ENCODE measurements at regions not wholly inside any gene's neighbourhood (a gene's known extent, or its start where the extent isn't known, plus 50 kb on each side); places are given as distances from the start of the nearest gene placed in this dataset.
"Not testable (repeated sequence)": the region's sequence is repeated elsewhere in the genome, so short reads cannot be mapped to it uniquely, and the experiment has no call there.

DNA sequence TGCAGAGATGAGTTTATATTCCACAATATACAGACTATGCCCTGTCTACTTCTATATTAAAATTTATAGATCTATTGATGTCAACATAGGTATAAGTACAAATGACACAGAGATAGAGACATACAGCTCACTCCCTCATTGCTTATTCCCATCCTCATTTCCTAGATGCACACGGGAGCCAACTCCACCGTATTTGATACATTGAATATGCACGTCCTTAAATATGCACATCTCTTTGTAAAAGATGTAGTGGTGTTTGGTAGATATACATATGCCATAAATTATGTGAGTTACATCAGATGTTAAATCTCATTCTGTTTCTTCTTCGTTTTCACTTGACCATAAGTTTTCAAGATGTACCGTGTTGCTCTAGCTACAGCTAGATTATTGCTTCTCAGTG is 179.2 kb upstream of the RAB6C start:
- Histone ChIP-seq H3K4me2 (no peak overlapping the region), H3K36me3 (no peaks in the 10 kb centered on the region), H3K4me3 (no peak overlapping the region), H3K9ac (no peak overlapping the region), H3K9me3 (no peaks in the 10 kb centered on the region), H3K27me3 (no peaks in the 10 kb centered on the region), H4K20me1 (no peaks in the 10 kb centered on the region), H3K27ac (no peak overlapping the region), H3K4me1 (peaks cover 16% of the 10 kb centered on the region)
- TF ChIP-seq Cebpa-rat (IDR thresholded peaks at IDR 0.05): no peak

DNA sequence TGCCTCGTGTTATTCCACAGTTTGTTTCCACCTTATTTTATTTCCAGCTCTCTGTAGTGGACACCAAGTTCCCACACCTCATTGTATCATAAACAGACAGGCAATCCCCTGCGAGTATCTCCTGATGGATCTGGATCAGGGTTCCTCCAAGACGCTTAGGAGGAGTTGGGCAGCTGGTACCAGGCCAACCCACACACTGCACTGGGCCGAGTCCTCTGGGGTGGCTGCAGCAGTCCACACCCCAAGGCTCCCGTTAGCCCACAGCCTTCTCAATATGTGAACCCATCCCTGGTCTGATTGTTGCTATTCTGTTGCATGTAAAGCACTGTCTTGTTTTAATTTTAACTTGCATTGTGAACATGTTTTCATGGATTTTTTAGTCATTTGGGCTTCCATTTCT is 178.8 kb upstream of the RAB6C start:
- no peak for TF ChIP-seq Cebpa-rat (IDR thresholded peaks at IDR 0.05)
- Histone ChIP-seq H3K27me3 (no peaks in the 10 kb centered on the region), H3K4me2 (no peak overlapping the region), H3K4me1 (peaks cover 16% of the 10 kb centered on the region), H3K9me3 (no peaks in the 10 kb centered on the region), H3K27ac (no peak overlapping the region), H4K20me1 (no peaks in the 10 kb centered on the region), H3K4me3 (no peak overlapping the region), H3K9ac (no peak overlapping the region), H3K36me3 (no peaks in the 10 kb centered on the region)

DNA sequence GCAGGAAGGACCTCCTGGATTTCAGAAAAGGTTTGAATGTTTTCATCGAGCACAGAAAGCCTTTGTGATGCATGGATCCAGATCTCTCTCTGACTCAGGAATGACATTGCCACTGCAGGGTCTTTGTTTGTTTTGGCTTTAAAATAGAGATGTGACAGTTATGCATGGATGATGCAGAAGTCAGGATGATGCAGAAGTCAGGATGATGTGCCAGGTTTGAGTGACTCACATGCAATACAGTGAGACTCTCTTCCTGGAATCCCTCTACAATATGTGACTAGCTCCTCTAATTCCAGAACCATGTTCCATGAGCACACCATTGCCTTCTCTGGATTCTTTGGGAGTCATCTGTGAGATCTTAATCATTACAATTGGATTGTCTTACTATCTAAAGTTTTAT is 177.9 kb upstream of the RAB6C start:
- Histone ChIP-seq H3K4me3 (no peak overlapping the region), H3K4me1 (peaks cover 16% of the 10 kb centered on the region), H3K27ac (no peak overlapping the region), H3K36me3 (no peaks in the 10 kb centered on the region), H3K9ac (no peak overlapping the region), H3K27me3 (no peaks in the 10 kb centered on the region), H3K9me3 (no peaks in the 10 kb centered on the region), H3K4me2 (peak overlapping the region; percentile 48), H4K20me1 (no peaks in the 10 kb centered on the region)
- TF ChIP-seq Cebpa-rat (IDR thresholded peaks at IDR 0.05): no peak

DNA sequence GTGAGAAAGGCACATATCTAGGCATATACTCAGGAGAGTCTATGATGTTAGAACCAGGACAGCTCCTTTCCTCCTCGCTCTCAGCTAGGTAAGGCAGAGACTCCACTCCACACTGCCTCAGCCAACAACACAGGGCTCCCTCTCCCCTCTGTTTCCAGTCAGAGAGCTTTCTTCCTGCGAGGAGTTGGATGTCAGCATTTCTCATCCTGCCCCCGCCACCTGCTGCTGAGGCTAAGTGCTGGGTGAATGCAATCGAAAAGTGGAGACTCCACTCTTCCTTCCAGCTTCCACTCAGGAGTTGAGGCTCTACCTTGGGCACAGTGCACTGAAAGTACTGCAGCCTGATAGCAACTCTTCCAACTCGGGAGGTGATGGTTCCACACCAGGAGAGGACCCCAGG is 177.2 kb upstream of the RAB6C start:
- H3K9me3 ChIP-seq: no peaks in the 10 kb centered on the region
- no peaks in the 10 kb centered on the region for H3K27me3 ChIP-seq
- no peaks in the 10 kb centered on the region for H4K20me1 ChIP-seq
- no peak overlapping the region for H3K27ac ChIP-seq
- no peak overlapping the region for H3K9ac ChIP-seq
- peaks cover 16% of the 10 kb centered on the region for H3K4me1 ChIP-seq
- no peak overlapping the region for H3K4me3 ChIP-seq
- H3K4me2 ChIP-seq: peak overlapping the region; percentile 48; the same call in 1 of the 2 replicates
- H3K36me3 ChIP-seq: no peaks in the 10 kb centered on the region
- no peak for TF ChIP-seq Cebpa-rat (IDR thresholded peaks at IDR 0.05)

DNA sequence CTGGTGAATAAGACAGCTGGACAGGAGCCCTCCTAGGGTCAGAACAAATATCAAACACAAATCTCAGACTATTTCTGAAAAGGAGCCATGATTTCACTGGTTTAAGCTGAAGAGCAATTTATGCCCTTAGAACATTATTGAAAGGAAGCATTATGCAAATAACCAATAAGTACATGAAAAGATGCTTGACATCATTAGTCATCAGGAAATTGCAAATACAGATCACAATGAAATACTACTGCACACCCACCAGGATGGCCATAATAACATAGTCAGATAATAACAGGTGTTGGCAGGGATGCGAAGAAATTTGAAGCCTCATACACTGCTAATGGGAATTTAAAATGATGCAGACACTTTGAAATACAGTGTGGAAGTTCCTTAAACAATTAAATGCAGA is 176.4 kb upstream of the RAB6C start:
- no peak overlapping the region for H3K4me2 ChIP-seq

DNA sequence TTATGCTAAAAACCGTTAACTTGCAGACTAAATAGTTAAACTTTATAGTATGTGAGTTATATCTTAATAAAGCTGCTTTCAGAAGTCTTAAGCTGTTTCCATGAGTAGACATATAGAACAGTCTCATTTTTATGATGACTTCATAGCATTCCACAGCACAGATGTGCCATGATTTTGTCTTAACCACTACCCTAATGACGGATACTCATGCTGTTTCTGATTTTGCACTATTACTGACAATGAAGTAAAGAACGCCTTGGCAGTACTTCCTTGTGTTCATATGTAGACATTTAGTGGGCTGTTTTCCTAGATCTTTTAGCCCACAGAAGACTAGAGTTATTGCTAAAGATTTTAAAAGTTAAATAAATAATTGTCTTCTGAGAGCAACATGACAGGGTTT is 175.6 kb upstream of the RAB6C start:
- Histone ChIP-seq H3K9me3 (no peaks in the 10 kb centered on the region), H3K36me3 (no peaks in the 10 kb centered on the region), H3K9ac (no peak overlapping the region), H3K27me3 (no peaks in the 10 kb centered on the region), H3K27ac (no peak overlapping the region), H4K20me1 (no peaks in the 10 kb centered on the region), H3K4me1 (peaks cover 16% of the 10 kb centered on the region), H3K4me2 (no peak overlapping the region), H3K4me3 (no peak overlapping the region)
- no peak for TF ChIP-seq Cebpa-rat (IDR thresholded peaks at IDR 0.05)

More for the DNA sequence above, 176.4 kb upstream of the RAB6C start:
- Histone ChIP-seq H4K20me1 (no peaks in the 10 kb centered on the region), H3K27me3 (no peaks in the 10 kb centered on the region), H3K36me3 (no peaks in the 10 kb centered on the region), H3K9me3 (no peaks in the 10 kb centered on the region), H3K27ac (no peak overlapping the region), H3K4me1 (peaks cover 16% of the 10 kb centered on the region), H3K9ac (no peak overlapping the region), H3K4me3 (no peak overlapping the region)
- no peak for TF ChIP-seq Cebpa-rat (IDR thresholded peaks at IDR 0.05)

DNA sequence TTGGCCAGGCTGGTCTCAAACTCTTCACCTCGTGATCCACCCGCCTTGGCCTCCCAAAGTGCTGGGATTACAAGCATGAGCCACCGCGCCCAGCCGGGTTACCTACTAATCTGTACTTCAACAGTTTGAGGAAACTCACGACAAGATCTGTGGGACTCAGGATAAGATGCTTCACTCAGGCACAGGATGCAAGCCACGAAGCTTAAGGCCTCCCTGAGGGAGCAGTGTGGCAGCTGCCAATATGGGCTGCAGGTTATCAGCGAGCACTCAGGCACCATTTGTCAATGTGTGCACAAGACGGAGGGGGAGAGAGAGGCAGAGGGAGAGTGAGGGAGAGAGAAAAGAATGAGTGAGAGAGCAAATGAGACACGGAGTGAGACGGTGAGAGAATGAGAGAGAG is 173.6 kb upstream of the RAB6C start:
- no peak overlapping the region for H3K9ac ChIP-seq
- no peaks in the 10 kb centered on the region for H3K27me3 ChIP-seq
- no peaks in the 10 kb centered on the region for H3K9me3 ChIP-seq
- H3K36me3 ChIP-seq: no peaks in the 10 kb centered on the region
- no peak for TF ChIP-seq Cebpa-rat (IDR thresholded peaks at IDR 0.05)
- no peak overlapping the region for H3K4me3 ChIP-seq
- H3K4me2 ChIP-seq: no peak overlapping the region
- no peaks in the 10 kb centered on the region for H4K20me1 ChIP-seq
- H3K4me1 ChIP-seq: peaks cover 16% of the 10 kb centered on the region
- H3K27ac ChIP-seq: no peak overlapping the region

DNA sequence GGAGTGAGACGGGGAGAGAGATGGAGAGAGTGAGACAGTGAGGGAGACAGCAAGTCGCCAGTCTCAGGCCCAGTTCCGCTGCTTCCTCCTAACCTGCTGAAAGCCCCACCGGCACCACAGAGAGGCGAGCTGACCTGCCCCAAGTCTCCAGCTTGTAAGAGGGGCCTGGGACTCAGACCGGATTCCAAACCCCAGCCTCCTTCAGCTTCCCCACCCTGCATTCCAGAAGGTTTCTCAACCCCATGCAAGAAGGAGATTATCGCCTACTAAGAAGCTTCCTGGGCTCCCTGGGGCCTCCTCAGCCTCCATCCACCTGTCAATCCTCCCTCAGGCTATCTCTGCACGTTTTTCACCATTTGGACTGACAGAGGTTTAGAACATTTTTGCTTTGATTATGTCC is 173.1 kb upstream of the RAB6C start:
- Histone ChIP-seq H3K9ac (no peak overlapping the region), H3K4me2 (no peak overlapping the region), H4K20me1 (no peaks in the 10 kb centered on the region), H3K4me3 (no peak overlapping the region), H3K4me1 (peaks cover 13% of the 10 kb centered on the region), H3K27ac (no peak overlapping the region), H3K27me3 (no peaks in the 10 kb centered on the region), H3K36me3 (no peaks in the 10 kb centered on the region), H3K9me3 (no peaks in the 10 kb centered on the region)
- no peak for TF ChIP-seq Cebpa-rat (IDR thresholded peaks at IDR 0.05)

DNA sequence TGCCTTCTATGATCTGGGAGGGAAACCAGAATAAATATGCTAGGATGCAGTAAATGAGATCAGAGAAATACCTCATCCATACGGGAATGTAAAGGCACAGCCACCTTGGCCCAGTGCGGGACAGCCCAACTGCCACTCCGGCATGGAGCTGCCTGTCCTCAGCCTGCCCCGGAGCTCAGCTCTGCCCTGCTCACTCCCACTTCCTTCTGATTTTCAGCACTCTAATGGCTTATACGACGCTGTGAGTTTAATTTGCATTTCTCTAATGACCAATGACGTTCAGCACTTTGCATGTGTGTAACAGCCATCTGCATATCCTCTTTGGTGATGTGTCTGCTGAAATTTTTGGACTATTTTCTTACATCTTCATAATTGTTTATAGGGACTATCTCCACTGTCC is 172.5 kb upstream of the RAB6C start:
- Histone ChIP-seq H3K9ac (no peak overlapping the region), H3K4me3 (no peak overlapping the region), H3K27me3 (no peaks in the 10 kb centered on the region), H3K9me3 (no peaks in the 10 kb centered on the region), H3K4me1 (peaks cover 13% of the 10 kb centered on the region), H3K27ac (no peak overlapping the region), H3K36me3 (no peaks in the 10 kb centered on the region), H3K4me2 (no peak overlapping the region), H4K20me1 (no peaks in the 10 kb centered on the region)
- TF ChIP-seq Cebpa-rat (IDR thresholded peaks at IDR 0.05): no peak

DNA sequence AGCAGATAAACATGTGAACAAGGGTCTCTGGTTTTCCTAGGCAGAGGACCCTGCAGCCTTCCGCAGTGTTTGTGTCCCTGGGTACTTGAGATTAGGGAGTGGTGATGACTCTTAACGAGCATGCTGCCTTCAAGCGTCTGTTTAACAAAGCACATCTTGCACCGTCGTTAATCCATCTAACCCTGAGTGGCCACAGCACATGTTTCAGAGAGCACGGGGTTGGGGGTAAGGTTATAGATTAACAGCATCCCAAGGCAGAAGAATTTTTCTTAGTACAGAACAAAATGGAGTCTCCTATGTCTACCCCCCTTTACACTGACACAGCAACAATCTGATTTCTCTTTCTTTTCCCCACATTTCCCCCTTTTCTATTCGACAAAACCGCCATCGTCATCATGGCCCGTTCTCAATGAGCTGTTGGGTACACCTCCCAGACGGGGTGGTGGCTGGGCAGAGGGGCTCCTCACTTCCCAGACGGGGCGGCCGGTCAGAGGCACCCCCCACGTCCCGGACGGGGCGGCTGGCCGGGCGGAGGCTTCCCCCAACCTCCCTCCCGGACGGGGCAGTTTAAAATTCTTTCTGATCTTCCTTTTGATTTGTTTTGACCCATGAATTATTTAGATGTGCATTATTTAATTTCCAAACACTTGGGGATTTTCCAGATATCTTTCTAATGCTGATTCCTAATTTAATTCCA is 171.7 kb upstream of the RAB6C start:
- H3K27ac ChIP-seq, H3K4me2 ChIP-seq, H3K9me3 ChIP-seq, H3K9ac ChIP-seq, H3K4me3 ChIP-seq, H4K20me1 ChIP-seq, H3K27me3 ChIP-seq, H3K36me3 ChIP-seq: not testable (repeated sequence)
- H3K4me1 ChIP-seq: peaks cover 15% of the 10 kb centered on the region

DNA sequence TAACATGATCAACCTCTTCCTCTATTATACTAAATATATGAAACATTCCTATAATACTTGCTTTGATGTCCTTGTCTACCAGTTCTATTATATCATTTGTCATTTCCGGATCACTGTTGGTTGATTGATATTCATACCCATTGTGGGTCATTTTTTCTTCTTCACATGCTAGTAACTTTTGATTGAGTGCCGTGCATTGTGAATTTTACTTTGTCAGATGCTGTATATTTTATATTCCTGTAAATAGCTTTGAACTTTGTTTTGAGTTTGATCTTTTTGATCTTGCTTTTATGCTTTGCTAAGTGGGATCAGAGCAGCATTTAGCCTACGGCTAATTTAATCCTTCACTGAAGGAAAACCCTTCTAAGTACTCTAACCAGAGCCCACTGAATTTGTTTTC is 168.9 kb upstream of the RAB6C start:
- H3K4me2 ChIP-seq: no peak overlapping the region
- peaks cover 21% of the 10 kb centered on the region for H3K4me1 ChIP-seq
- H3K36me3 ChIP-seq: no peaks in the 10 kb centered on the region
- TF ChIP-seq Cebpa-rat (IDR thresholded peaks at IDR 0.05): no peak
- H3K27ac ChIP-seq: no peak overlapping the region
- H4K20me1 ChIP-seq: no peaks in the 10 kb centered on the region
- no peaks in the 10 kb centered on the region for H3K27me3 ChIP-seq
- no peak overlapping the region for H3K4me3 ChIP-seq
- H3K9ac ChIP-seq: no peak overlapping the region
- H3K9me3 ChIP-seq: peaks cover 7% of the 10 kb centered on the region

Data from BLaER1 (cell line).